Subcutaneous abdominal adipose tissue (tissue), 5 donors: ENCODE measurements at regions not wholly inside any gene's neighbourhood (a gene's known extent, or its start where the extent isn't known, plus 50 kb on each side); places are given as distances from the start of the nearest gene placed in this dataset.

Experiments used
- H3K27ac ChIP-seq: one replicate; pipeline ENCODE4 v1.7.0; 2013; ENCODE audit warnings: low read depth, mild to moderate bottlenecking, inconsistent platforms, low read length, moderate library complexity
- H3K27me3 ChIP-seq, 5 donors: one replicate each; pipeline ENCODE4 v1.7.0; 2013; ENCODE audit warnings: low read length in 5 of 5, inconsistent platforms in 1 of 5; ENCODE audit not compliant: control insufficient read depth in 5 of 5, insufficient read depth in 4 of 5
- H3K36me3 ChIP-seq, 5 donors: one replicate each; pipeline ENCODE4 v1.7.0; 2013; ENCODE audit warnings: low read length in 5 of 5; ENCODE audit not compliant: control insufficient read depth in 5 of 5, insufficient read depth in 5 of 5
- H3K4me1 ChIP-seq, 5 donors: one replicate each; pipeline ENCODE4 v1.7.0; 2013; ENCODE audit warnings: low read length in 5 of 5, mild to moderate bottlenecking in 3 of 5, moderate library complexity in 1 of 5; ENCODE audit not compliant: control insufficient read depth in 5 of 5, insufficient read depth in 5 of 5
- H3K4me3 ChIP-seq, 5 donors: one replicate each; pipeline ENCODE4 v1.7.0; 2013; ENCODE audit warnings: low read length in 5 of 5, low read depth in 1 of 5
- H3K9ac ChIP-seq, 5 donors: one replicate each; pipeline ENCODE4 v1.7.0; 2013; ENCODE audit warnings: low read length in 5 of 5, mild to moderate bottlenecking in 4 of 5, moderate library complexity in 3 of 5
- H3K9me3 ChIP-seq, 5 donors: one replicate each; pipeline ENCODE4 v1.7.0; 2013; ENCODE audit warnings: low read length in 5 of 5; ENCODE audit not compliant: control insufficient read depth in 5 of 5
- donor health status: healthy.
- donor health status: healthy.
- donor health status: healthy.
- donor health status: healthy.
- donor health status: healthy.

DNA sequence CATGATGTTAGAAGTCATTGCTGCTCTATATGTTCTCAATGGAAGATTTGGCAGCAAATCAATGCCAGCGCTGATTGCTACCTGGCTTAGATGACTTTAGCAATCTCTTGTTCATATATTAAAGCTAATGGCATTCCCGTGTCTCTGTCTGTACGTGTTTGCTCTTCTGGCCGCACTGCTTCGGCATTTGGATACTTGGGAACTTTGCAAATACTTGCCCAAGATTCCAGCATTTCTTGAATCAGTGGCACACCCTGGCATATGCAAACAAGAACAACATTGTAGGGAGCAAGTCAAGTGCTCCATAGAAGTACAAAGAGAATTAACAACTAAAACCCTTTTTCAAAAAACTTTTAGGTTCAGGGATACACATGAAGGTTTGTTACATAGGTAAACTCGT is 128.9 kb upstream of the TMEM164 start:
- Histone ChIP-seq H3K27ac (peak overlapping the region; percentile 22), H3K27me3 (peaks cover 0 to 2% (median 0%) of the 10 kb centered on the region in 5 donors), H3K9me3 (no peaks in the 10 kb centered on the region), H3K36me3 (no peaks in the 10 kb centered on the region), H3K4me1 (peaks cover 0 to 13% (median 10%) of the 10 kb centered on the region in 5 donors), H3K9ac (no peak overlapping the region), H3K4me3 (no peak overlapping the region)

DNA sequence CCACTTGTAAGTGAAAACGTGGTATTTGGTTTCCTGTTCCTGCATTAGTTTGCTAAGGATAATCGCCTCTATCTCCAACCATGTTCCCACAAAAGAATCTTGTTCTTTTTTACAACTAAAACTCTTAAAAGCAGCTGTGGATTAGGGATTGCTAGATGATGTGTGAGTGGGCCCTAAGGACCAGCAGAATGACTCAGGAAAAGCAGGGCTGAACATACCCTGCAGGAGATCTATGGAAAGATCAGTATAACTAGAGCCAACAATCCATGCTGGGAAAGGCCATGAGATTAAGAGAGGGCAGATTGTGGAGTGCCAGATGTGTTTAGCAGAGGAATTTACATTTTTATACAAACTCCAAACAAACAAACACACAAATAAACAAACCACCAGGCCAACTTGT is 128.4 kb upstream of the TMEM164 start:
- peaks cover 0 to 2% (median 0%) of the 10 kb centered on the region in 5 donors for H3K27me3 ChIP-seq
- H3K9ac ChIP-seq, result no peak overlapping the region
- H3K4me3 ChIP-seq, result no peak overlapping the region
- H3K36me3 ChIP-seq, result no peaks in the 10 kb centered on the region
- H3K9me3 ChIP-seq, result no peaks in the 10 kb centered on the region
- peaks cover 0 to 13% (median 10%) of the 10 kb centered on the region in 5 donors for H3K4me1 ChIP-seq
- H3K27ac ChIP-seq, result peak overlapping the region; percentile 22

DNA sequence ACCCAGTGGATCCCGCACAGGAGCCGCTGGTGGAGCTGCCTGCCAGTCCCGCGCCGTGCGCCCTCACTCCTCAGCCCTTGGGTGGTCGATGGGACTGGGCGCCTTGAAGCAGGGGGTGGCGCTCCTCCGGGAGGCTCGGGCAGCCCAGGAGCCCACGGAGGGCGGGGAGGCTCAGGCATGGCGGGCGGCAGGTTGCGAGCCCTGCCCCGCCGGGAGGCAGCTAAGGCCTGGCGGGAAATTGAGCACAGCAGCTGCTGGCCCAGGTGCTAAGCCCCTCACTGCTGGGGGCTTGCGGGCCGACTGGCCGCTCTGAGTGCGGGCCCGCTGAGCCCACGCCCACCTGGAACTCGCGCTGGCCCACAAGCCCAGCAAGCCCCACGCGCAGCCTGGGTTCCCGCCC is 127.1 kb upstream of the TMEM164 start:
- Histone ChIP-seq H3K36me3 (no peaks in the 10 kb centered on the region), H3K9me3 (no peaks in the 10 kb centered on the region), H3K4me1 (peaks cover 0 to 13% (median 10%) of the 10 kb centered on the region in 5 donors), H3K9ac (no peak overlapping the region), H3K27ac (no peak overlapping the region), H3K27me3 (peaks cover 0 to 2% (median 0%) of the 10 kb centered on the region in 5 donors), H3K4me3 (no peak overlapping the region)

DNA sequence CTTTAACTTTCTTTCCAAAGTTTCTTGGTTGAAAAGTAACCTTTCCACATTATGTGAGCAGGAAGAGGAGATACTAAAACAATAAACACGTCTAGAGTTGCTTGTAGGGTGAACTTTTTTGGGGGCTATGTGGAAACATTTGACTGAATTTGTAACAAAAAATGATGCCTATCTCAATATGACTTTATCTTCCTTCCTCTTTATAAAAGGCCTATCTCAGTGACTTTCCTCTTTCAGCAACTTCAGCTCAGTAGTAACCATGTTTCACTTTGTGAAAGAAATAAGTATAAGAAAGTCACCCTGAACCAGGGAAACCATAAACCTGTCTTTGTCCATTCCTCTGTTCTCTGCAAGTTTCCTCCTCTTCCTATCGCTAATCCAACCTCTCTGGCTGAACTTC is 124.7 kb upstream of the TMEM164 start:
- no peak overlapping the region for H3K27ac ChIP-seq
- no peak overlapping the region for H3K4me3 ChIP-seq
- H3K9ac ChIP-seq, result no peak overlapping the region
- no peaks in the 10 kb centered on the region for H3K9me3 ChIP-seq
- H3K4me1 ChIP-seq, result peaks cover 0 to 6% (median 3%) of the 10 kb centered on the region in 5 donors
- H3K27me3 ChIP-seq, result no peaks in the 10 kb centered on the region
- no peaks in the 10 kb centered on the region for H3K36me3 ChIP-seq

DNA sequence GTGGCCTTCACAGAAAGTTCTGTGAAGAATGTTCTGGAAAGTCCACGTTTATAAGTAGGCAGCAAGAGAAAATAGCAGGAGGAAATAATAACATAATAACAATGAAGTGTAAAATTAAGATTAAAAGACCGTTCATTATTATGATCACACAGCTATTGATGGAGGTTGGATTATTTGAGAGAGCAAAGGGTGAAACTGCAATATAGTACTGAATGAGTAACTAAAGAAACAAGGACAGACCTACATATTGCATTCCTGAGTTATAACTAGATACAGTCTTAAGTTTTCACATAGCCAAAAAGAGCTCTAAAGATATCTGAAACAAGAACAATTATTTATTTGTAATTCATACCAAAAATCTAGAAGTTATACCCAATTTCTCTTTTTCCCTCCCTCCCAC is 122.9 kb upstream of the TMEM164 start:
- H3K9ac ChIP-seq, result no peak overlapping the region
- no peaks in the 10 kb centered on the region for H3K27me3 ChIP-seq
- H3K36me3 ChIP-seq, result no peaks in the 10 kb centered on the region
- no peak overlapping the region for H3K4me3 ChIP-seq
- no peak overlapping the region for H3K27ac ChIP-seq
- no peaks in the 10 kb centered on the region for H3K4me1 ChIP-seq
- no peaks in the 10 kb centered on the region for H3K9me3 ChIP-seq

DNA sequence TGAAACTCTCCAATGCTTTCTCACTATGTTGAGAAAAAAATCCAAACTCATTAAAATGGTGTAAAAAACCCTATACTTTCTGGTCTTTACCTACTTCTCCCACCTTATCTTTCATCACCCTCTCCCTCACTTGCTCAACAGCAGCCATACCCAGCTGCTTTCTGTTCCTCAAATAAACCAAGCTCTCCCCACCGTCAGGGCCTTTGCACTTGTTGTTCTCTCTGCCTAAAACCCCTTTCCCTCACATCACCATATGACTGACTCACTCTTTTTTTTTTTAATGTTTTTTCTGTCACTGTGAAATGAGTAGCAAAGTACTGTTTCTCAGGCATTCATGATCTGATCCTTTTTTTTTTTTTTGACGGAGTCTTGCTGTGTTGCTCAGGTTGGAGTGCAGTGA is 122.3 kb upstream of the TMEM164 start:
- H3K4me3 ChIP-seq, result no peak overlapping the region
- no peak overlapping the region for H3K9ac ChIP-seq
- H3K36me3 ChIP-seq, result no peaks in the 10 kb centered on the region
- no peak overlapping the region for H3K27ac ChIP-seq
- H3K27me3 ChIP-seq, result no peaks in the 10 kb centered on the region
- no peaks in the 10 kb centered on the region for H3K9me3 ChIP-seq
- H3K4me1 ChIP-seq, result no peaks in the 10 kb centered on the region

DNA sequence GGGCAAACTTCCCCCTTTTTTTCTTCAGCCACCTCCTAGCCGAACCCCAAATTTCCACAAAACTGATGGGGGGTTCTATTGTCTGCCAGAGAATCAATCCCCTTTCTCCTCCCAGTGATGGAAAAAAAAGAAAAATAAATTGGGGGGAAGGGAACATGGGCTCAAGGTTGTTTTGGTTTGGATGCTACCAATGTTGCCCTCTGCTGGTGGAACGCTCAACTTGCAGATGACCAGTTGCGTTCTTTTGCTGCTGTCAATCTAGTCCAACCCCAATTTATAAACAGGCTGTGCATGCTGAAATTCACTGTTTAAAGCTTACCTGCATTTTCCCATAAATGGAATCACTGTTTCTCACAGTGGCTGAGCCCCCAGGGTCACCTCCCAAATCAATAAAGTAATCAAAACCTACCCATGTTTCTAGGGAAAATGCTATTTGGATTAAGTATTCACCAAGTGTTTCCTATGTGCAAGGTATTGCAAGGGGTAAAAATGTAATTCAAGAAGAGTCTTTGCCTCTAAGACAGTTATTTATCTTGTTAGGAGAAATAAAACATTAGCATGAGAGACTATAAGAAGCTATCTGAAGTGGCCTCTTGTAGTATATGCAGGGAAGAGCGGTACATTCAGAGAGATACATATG is 116.7 kb upstream of the TMEM164 start:
- H3K4me1 ChIP-seq, result peaks cover 0 to 33% (median 8%) of the 10 kb centered on the region in 5 donors
- H3K36me3 ChIP-seq, result no peaks in the 10 kb centered on the region
- H3K27me3 ChIP-seq, result peaks cover 0 to 5% (median 0%) of the 10 kb centered on the region in 5 donors
- H3K9ac ChIP-seq, result no peak overlapping the region
- no peak overlapping the region for H3K4me3 ChIP-seq
- no peaks in the 10 kb centered on the region for H3K9me3 ChIP-seq
- H3K27ac ChIP-seq, result no peak overlapping the region

DNA sequence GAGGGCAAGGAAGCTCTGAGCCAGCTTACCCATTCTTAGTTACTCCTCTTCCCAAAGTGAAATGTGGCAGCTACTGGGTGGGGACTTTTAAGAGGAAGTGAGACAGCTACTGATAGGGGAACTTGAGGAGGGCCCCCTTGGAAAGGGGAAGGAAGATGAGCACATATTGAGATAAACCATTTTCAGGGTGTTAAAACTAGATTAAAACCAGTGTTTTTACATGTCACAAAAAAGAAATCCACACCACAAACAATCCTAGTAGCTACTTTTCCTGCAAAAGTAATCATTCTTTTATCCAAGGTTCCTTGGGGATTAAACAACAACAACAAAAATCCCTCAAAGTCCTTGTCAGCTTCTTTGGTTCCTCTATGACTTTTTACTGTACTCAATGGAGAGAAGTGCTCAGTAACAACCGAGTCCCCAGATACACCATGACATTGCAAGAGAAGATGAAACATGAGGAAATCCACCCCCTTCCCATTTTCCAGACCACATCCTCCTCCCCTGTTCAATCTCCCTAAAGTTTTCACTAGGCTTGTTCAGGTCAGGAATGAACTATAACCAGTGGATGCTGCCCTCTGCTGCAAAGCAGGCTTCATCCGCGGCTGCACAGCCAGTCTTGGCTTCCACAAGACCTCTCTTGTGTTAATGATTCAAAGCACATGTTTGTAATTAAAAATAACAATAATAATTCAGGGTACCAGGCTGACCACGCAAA is 113.5 kb upstream of the TMEM164 start:
- H3K36me3 ChIP-seq, result no peaks in the 10 kb centered on the region
- H3K27me3 ChIP-seq, result peaks cover 0 to 5% (median 0%) of the 10 kb centered on the region in 5 donors
- no peaks in the 10 kb centered on the region for H3K9me3 ChIP-seq
- peaks cover 0 to 33% (median 8%) of the 10 kb centered on the region in 5 donors for H3K4me1 ChIP-seq
- H3K27ac ChIP-seq, result no peak overlapping the region
- peak overlapping the region in 1 of 5 donors; percentile 12 for H3K4me3 ChIP-seq
- H3K9ac ChIP-seq, result no peak overlapping the region

DNA sequence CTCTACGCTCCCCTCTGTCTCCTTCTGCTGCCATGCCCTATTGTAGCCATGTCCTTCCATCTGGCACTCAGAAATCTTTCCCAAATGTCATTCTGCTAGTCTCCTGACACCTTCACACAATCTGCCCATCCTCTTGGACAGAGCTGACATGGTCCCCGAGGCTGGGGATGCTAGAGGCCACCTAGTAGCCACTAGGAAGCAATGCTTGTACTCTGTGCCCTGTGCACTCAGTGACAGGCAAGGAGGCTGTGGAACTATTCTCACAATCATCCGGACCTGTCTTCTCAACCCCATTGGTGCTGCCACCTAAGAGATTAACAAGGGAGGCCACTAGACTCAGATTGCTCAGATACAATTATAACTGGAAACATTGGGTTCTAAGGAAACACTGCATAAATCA is 112.6 kb upstream of the TMEM164 start:
- Histone ChIP-seq H3K9me3 (no peaks in the 10 kb centered on the region), H3K27ac (no peak overlapping the region), H3K4me1 (peaks cover 0 to 33% (median 8%) of the 10 kb centered on the region in 5 donors), H3K27me3 (peaks cover 0 to 5% (median 0%) of the 10 kb centered on the region in 5 donors), H3K4me3 (no peak overlapping the region), H3K9ac (no peak overlapping the region), H3K36me3 (no peaks in the 10 kb centered on the region)

DNA sequence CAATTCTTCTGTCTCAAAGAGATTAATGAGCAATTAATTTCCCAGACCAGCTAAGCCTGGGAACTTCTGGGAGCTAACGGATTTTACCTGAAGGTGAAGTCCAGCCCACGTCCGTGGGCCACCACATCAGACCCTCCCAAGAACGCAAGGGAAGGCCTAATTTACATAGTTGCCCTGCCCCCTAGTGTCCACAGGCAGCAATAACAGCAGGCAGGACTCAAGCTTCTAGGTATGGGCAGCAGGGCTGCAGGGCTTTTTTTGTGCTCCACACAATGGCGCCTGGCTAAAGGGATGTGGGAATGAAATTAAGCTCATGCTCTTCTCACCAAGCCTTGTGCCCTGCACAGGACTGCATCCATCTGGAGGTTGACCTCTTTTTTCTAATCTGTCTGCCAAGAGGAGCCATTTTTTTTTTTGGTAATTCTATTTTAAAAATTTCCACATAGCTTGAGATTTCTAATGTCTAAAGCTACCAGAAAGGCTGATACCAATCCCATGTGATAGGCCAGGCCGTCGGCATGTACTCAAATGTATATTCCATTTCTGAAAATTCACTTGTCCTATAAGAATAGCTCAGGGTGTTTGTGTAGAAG is 111.9 kb upstream of the TMEM164 start:
- H3K9me3 ChIP-seq, result no peaks in the 10 kb centered on the region
- H3K9ac ChIP-seq, result no peak overlapping the region
- H3K27ac ChIP-seq, result no peak overlapping the region
- peaks cover 0 to 32% (median 8%) of the 10 kb centered on the region in 5 donors for H3K4me1 ChIP-seq
- no peaks in the 10 kb centered on the region for H3K36me3 ChIP-seq
- no peak overlapping the region for H3K4me3 ChIP-seq
- H3K27me3 ChIP-seq, result peaks cover 0 to 5% (median 0%) of the 10 kb centered on the region in 5 donors
